DMS53 treated with DMSO at 0.1 percent for 48 hours (cell line): ENCODE measurements at regions not wholly inside any gene's neighbourhood (a gene's known extent, or its start where the extent isn't known, plus 50 kb on each side); places are given as distances from the start of the nearest gene placed in this dataset.

Source experiments
- DNase-seq: peaks from one replicate; lab custom pipeline; 2025; ENCODE audit not compliant: unreplicated experiment; lab: John Stamatoyannopoulos, UW

DNA sequence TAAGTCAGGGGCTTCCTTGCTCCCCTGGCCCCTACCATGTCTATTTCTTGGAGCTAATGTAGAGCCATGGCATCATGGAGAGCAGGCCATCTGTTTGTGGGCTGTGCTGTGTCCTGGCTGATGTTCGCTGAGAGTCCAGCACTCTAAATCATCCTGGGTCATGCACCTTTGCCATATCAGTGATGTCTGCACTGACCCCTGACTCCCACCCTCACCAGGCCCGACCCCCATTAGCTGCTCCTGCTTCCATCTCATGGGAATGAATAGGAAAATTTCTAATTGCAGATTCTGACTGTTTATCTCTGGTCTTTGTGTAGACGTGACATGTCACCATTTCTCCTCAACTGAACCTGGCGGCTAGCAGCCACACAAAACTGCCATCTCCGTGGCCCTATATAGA is 236.9 kb downstream of the NSG2 start:
- DNase-seq, result no peak

DNA sequence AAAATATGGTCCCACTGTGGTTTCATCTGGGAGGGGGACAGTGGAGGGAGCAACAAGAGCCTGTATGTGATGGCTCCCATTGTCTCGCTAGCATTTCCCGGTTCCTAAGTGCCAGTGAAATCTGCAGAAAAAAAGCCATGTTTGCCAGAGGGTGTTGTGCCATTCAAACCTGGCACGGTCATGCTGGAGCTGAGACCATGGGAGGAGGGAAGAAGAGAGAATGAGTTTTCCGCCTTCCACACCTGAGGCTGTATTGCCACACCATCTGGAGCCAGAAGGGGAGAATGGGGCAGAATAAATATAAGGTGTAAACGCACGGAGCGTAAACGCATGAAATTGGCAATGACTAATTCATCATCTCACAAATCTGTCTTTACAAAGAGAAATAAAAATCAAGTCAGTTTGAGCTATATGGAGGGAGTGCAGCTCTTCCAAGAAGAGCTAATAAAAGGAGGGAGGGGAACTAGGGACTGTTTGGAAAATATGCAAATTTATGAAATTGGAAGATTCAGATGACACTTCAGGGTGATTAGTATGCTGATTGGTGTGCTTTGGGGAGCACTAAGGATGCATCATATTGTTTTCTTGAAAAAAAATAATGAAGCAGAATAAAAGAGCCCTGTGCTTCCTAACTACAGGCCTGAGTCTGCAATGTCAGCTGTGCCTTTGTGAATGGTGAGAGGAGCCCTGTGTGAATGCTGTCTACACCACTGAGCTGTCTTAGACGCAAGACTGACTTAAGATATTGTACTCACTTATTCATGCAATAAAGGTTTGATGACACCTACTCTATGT is 237.9 kb downstream of the NSG2 start:
- DNase-seq, result no peak

GRCh38 chr5:174284873-174285272 is 239.4 kb downstream of the NSG2 start:
- no peak for DNase-seq

GRCh38 chr5:174287761-174288160 is 242.3 kb downstream of the NSG2 start:
- DNase-seq, result no peak

DNA sequence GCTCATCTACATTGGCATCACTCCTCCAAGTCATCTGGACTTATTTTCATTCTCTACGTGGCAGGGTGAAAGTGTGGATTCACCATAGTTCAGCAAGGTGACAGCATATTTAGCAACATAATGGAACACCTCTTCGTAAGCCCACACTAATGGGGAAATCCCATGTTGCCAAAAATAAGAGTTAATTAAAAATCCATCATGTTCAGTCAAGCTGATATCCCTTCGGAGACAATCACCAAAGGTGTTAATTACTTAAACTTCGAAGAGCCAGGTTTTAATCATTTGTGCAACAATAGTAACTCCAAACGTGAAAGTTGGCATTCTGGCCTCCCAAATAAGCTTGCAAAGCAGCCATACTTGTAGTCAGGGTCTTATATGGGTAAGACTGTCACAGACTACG is 242.9 kb downstream of the NSG2 start:
- no peak for DNase-seq

GRCh38 chr5:174291162-174291561 is 245.7 kb downstream of the NSG2 start:
- DNase-seq, result no peak

DNA sequence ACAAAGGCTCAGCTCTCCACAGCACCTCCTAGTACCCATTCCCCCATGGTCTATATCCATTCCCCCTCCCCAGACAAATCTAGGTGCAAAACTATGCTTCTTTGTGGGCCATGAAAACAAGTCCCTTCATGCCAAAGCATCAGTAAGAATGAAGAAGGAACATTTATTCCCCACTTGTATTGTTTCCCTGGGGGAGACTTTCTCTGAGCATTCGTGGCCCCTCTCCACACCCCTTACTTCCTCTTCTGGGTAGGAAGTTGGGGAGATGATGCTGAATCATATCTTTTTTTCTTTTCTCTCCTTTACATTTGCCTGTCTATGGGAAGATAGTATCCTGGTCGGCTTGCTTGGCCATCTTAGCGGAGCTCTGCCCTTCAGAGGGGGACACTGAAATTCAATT is 246.8 kb downstream of the NSG2 start:
- DNase-seq, result no peak

DNA sequence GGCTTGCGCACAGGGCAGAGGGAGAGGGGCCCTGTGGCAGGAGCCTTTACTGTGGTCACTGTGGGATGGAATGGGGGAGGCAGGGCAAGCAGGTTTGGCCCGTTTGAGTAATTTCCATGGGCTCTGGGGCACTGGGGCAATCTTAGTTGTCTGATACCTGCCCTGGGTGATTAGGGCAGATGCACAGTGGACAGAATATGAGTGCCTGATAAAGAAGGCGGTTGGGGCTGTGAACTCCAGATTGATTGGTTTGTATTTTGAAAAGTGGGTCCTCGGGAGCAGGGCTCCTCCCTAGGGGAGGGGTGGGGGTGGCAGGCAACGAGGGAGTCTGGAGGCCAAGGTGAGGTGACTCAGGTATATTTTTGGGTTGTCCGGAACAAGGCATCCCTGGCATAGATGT is 247.5 kb downstream of the NSG2 start:
- DNase-seq, result no peak

DNA sequence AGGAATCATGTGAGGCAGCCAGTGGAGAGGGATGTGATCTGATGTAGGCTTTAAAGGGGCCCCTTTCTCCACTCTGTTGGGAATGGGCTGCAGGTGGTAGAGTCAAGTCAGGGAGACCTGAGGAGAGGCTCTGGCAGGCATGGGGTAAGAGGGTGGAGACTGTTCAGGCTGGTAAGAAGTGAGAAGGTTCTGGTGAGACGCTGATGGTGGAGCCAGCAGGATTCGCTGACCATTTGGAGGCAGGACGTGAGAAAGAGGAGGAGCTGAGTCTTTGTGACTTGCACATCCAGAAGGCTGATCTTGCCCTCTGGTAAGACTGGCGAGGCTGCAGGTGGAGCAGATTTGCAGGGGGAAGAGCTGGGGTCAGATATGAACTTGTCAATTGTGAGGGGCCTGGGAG is 248.0 kb downstream of the NSG2 start:
- DNase-seq, result no peak

DNA sequence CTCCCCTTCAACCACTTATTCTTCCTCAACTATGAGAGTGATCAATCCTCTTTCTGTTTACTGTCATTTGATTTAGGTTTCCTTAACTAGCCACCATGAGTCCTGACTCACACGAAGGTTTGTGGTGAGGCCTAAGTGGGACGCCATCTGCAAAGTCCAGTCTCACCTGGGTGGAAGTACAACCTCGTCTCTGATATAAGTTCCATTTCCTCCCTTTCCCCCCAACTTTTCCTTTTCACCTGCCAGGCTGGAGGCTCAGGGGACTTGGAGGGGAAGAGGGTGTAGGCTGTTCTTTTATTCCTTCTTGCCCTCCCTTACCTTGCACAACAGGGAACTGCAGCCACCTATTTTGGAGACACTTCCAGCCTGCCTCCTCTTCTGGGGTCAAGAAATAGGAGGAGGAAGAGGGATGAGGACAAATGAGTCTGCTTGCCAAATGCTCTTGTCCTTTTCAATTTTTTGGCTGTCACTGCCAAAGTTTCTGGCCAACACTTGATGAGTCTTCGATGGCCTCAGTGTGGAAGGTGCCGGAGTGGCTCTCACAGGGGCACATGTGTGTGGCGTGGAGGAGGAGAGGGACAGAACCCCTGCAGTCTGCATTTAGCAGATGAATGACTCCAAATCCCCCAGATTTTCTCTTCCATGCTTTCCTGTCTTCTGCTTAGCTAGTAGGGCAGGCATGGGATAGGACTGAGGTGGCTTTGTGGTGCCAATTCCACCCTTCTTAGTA is 249.6 kb downstream of the NSG2 start:
- no peak for DNase-seq

DNA sequence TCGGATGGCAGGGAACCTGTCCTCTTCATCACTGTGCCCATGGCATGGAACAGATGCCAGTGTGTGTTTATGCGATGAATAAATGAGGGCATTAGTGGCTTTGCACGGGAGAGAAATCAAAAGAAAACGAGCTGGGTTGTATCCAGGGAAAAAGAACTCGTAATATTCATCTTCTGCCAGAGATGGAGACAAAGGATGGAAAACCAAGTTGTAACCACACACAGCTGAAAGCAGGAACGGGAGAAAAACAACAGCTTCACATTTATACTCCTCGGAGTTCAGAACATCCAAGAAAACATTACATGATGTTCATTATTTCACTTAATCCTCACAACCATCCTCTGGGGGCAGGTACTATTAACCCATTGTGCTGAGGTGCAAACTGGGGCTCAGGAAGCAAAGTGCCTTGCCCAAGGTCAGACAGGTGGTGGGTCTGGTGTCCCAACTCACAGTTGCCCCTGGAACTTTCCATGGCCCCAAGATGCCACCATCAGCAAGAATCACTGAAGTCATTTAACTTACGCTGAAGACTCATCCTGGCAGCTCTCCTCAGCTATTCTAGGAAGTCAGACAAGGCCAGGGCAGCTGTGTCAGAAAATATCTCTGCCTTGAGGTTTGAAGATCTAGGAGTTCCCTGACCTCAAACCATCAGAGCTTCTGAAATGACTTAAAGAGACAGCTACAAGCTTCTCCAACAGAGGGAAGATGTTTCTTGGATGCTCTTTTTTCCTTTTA is 250.4 kb downstream of the NSG2 start:
- no peak for DNase-seq

DNA sequence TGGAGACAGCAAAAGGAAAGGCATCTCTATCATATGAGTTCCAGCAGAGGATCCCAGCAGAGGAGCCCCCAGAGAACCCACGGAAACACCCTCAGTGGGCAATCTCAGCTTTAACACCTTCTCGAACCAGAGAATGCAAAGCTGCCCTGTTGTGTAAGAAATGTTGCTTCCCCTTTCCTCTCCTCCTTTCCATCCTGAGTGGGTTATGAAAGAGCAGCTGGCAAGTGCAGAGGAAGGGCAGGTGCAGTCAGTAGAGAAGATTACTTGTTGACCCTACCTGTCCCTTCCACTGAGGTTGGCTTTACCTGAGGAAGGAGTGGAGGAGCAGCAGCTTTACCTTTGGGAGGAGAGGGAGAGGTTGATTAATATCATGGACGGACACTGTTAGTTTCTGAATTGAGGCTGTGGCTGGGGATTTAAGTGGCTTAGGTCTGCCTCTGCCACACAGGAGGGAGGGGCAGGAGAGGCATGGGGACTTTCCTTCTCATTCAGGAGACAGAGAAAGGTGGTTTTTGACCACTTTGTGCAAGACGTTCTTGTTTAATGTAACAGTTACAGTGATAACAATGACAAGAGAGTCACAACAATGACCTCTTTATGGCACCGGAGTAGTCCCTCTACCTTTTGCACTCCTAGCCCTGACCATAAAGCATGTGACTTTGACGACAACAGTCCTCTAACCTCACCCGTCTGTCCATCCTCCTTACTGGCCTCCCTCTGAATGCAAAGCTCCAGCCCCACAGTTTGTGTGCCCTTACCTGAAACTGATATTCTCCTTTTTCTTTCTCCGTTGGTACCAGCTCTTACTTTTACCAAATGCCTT is 254.8 kb downstream of the NSG2 start:
- peak; percentile 47 for DNase-seq

- DNase-seq, result no peak
These were observed 255.6 kb downstream of the NSG2 start for GRCh38 chr5:174300941-174301761.

- no peak for DNase-seq
These were observed 256.5 kb downstream of the NSG2 start for GRCh38 chr5:174301848-174302625.

DNA sequence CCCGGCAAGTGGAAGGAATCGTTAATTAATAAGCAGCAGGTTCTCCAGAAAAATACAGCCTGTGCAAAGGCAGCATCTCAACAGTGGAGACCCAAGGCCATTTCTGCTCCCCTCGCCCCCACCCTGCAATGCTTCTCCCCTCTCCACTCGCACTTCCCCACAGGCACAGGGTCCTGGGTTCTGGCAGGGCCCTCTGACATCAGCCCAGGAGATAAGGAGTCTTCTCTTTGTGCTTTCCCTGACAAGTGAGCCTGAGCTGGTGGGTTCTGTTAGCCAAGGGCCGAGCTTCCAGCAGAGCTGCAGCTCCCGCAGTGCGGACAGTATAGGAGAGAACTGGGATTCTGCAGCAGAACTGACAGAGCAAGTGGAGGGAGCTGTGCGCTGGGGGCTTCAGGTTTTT is 257.5 kb downstream of the NSG2 start:
- DNase-seq, result no peak

DNA sequence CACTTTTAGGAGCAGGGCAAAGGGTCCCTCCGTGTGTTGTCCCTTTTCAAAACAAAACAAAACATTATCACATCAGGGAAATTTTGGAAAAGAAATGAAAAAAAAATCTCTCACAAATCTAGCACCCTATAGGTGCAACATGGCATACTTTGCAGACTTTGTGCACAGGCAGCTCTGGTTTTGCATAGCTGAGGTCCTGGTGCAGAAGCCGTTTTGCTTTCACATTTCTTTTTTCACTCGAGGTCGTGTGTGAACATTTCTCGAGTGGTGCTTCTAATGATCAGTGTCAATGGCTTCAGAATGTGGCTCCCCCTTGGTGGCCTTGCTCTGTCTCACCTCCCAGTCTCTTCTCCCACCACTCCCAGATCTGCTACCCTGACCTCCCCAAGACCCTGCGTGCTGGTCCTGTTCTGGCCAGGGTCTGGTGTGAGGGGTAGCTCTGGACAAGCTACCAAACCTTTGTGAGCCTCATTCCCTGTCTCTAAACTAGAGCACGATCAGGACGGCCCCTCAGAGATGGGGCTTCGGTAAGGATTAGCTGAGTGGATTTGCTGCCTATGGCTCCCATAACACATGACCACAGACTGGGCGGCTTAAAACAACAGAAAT is 258.0 kb downstream of the NSG2 start:
- DNase-seq, result no peak

- DNase-seq, result no peak
These were observed 259.8 kb downstream of the NSG2 start for GRCh38 chr5:174305241-174305681.

- DNase-seq, result no peak
These were observed 261.0 kb downstream of the NSG2 start for GRCh38 chr5:174306345-174307030.
